ENCODE measurements at regions not wholly inside any gene's neighbourhood (a gene's known extent, or its start where the extent isn't known, plus 50 kb on each side); places are given as distances from the start of the nearest gene placed in this dataset.

DNA sequence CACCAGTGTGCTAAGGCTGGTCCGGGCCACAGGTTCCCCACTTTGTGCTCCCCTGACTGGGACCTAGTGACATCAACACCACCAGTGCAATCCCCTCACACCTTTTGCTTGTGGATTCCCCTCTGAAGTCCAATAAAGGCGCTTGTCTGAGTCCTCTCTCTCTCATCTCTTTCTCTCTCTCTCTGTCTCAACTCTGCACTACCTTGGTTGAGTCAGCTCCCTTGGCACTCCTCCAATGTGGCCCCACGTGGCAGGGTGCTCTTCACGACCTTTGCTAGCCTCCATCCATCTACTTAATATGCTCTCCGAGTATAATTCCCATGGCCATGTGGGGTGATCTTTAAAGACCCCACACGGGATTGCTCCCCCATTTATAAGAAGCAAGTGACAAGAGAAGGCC lies 385.0 kb downstream of the CD83 start:
- intact Hi-C loops (cut with micrococcal nuclease), result no loop called here
- H3K9me3 ChIP-seq (replicated peaks), result no peaks in the 10 kb centered on the region
- no peak overlapping the region for H3K27ac ChIP-seq (replicated peaks)
- H3K27me3 ChIP-seq (ENCODE audit: low read depth), result no peaks in the 10 kb centered on the region
- no peaks in the 10 kb centered on the region for H3K36me3 ChIP-seq
- no peak for DNase-seq
- H3K4me1 ChIP-seq, result no peaks in the 10 kb centered on the region
- TF ChIP-seq, protein P1, sequence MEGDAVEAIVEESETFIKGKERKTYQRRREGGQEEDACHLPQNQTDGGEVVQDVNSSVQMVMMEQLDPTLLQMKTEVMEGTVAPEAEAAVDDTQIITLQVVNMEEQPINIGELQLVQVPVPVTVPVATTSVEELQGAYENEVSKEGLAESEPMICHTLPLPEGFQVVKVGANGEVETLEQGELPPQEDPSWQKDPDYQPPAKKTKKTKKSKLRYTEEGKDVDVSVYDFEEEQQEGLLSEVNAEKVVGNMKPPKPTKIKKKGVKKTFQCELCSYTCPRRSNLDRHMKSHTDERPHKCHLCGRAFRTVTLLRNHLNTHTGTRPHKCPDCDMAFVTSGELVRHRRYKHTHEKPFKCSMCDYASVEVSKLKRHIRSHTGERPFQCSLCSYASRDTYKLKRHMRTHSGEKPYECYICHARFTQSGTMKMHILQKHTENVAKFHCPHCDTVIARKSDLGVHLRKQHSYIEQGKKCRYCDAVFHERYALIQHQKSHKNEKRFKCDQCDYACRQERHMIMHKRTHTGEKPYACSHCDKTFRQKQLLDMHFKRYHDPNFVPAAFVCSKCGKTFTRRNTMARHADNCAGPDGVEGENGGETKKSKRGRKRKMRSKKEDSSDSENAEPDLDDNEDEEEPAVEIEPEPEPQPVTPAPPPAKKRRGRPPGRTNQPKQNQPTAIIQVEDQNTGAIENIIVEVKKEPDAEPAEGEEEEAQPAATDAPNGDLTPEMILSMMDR (IDR thresholded peaks at IDR 0.05; ENCODE audit: borderline replicate concordance), result no peak
- no peak overlapping the region for H3K4me3 ChIP-seq

GRCh38 chr6:14505401-14505800 lies 387.8 kb downstream of the CD83 start:
- no peak for DNase-seq
- no peak overlapping the region for H3K4me3 ChIP-seq
- no peaks in the 10 kb centered on the region for H3K4me1 ChIP-seq
- H3K9me3 ChIP-seq (replicated peaks), result no peaks in the 10 kb centered on the region
- H3K27ac ChIP-seq (replicated peaks), result no peak overlapping the region
- TF ChIP-seq, protein P1 (IDR thresholded peaks at IDR 0.05; ENCODE audit: borderline replicate concordance), result no peak
- intact Hi-C loops (cut with micrococcal nuclease), result no loop called here
- no peaks in the 10 kb centered on the region for H3K27me3 ChIP-seq (ENCODE audit: low read depth)
- no peaks in the 10 kb centered on the region for H3K36me3 ChIP-seq

- TF ChIP-seq, protein P1 (IDR thresholded peaks at IDR 0.05; ENCODE audit: borderline replicate concordance), result no peak
- Histone ChIP-seq H3K27me3 (ENCODE audit: low read depth) (no peaks in the 10 kb centered on the region), H3K4me1 (no peaks in the 10 kb centered on the region), H3K27ac (replicated peaks) (no peak overlapping the region), H3K36me3 (no peaks in the 10 kb centered on the region), H3K9me3 (replicated peaks) (no peaks in the 10 kb centered on the region), H3K4me3 (no peak overlapping the region)
- intact Hi-C loops (cut with micrococcal nuclease), result no loop called here
- no peak for DNase-seq
Observed at GRCh38 chr6:14506656-14507246, 389.2 kb downstream of the CD83 start.

DNA sequence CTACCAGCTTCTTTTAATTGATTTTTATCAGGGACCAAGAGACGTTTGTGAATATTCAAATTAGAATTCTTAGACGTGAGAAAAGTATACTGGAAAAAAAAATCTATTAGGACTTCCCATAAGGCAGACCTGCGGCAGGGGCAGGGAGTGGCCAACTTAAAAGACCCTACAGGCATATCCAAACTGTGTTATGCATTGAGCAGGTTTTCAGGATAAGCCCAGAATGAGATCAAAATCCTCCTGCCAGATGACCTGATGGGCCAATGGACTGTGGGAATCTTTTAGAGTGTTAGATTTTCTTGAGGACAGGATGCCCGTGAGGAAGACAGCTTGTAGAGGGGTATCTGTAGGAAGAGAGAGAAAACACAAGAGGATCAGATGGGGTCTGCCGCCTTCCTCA lies 391.5 kb downstream of the CD83 start:
- no peak for DNase-seq
- intact Hi-C loops (cut with micrococcal nuclease), result no loop called here
- Histone ChIP-seq H3K9me3 (replicated peaks) (no peaks in the 10 kb centered on the region), H3K27ac (replicated peaks) (no peak overlapping the region), H3K4me3 (no peak overlapping the region), H3K36me3 (no peaks in the 10 kb centered on the region), H3K4me1 (no peaks in the 10 kb centered on the region), H3K27me3 (ENCODE audit: low read depth) (no peaks in the 10 kb centered on the region)
- TF ChIP-seq, protein P1 (IDR thresholded peaks at IDR 0.05; ENCODE audit: borderline replicate concordance), result no peak

DNA sequence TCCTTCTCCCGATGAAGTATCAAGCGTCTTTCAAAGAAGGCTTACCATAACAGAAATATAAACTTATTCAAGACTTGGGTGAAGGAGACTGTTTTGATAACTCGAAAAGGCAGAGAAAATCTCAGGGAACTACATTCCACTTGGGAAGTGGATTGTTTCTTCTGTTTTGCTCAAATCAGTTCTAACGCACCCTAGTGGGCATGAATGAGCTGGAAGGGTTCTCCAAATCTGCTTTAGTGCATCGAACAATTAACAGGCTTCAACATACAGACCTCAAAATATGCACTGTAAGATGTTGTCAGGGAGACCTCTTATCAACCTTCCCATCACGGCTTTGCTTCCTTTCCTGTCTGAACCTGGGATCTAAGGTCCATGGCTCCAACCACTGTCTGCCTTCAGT lies 392.5 kb downstream of the CD83 start:
- Histone ChIP-seq H3K27me3 (ENCODE audit: low read depth) (no peaks in the 10 kb centered on the region), H3K36me3 (no peaks in the 10 kb centered on the region), H3K4me1 (no peaks in the 10 kb centered on the region), H3K27ac (replicated peaks) (no peak overlapping the region), H3K9me3 (replicated peaks) (no peaks in the 10 kb centered on the region), H3K4me3 (no peak overlapping the region)
- DNase-seq, result no peak
- TF ChIP-seq, protein P1 (IDR thresholded peaks at IDR 0.05; ENCODE audit: borderline replicate concordance), result peak; percentile 18
- intact Hi-C loops (cut with micrococcal nuclease), result no loop called here
